DOHH2 (cell line): ENCODE measurements at regions not wholly inside any gene's neighbourhood (a gene's known extent, or its start where the extent isn't known, plus 50 kb on each side); places are given as distances from the start of the nearest gene placed in this dataset.

Source experiments
- EZH2phosphoT487 ChIP-seq: fragments of 200-600 bp; sonication (generic); IDR thresholded peaks from 2 replicates; pipeline ENCODE4 v1.6.1; 2017; ENCODE audit warnings: borderline replicate concordance, mild to moderate bottlenecking, antibody characterized with exemption, low read length, moderate library complexity, mixed read lengths
- TF ChIP-seq, protein P1 (sequence below): fragments of 200-600 bp; sonication (generic); IDR thresholded peaks from one replicate; pipeline ENCODE4 v1.5.1; 2014; ENCODE audit warnings: antibody characterized with exemption, mild to moderate bottlenecking, low read depth, low read length; ENCODE audit not compliant: poor library complexity, severe bottlenecking

- TF ChIP-seq, protein P1, sequence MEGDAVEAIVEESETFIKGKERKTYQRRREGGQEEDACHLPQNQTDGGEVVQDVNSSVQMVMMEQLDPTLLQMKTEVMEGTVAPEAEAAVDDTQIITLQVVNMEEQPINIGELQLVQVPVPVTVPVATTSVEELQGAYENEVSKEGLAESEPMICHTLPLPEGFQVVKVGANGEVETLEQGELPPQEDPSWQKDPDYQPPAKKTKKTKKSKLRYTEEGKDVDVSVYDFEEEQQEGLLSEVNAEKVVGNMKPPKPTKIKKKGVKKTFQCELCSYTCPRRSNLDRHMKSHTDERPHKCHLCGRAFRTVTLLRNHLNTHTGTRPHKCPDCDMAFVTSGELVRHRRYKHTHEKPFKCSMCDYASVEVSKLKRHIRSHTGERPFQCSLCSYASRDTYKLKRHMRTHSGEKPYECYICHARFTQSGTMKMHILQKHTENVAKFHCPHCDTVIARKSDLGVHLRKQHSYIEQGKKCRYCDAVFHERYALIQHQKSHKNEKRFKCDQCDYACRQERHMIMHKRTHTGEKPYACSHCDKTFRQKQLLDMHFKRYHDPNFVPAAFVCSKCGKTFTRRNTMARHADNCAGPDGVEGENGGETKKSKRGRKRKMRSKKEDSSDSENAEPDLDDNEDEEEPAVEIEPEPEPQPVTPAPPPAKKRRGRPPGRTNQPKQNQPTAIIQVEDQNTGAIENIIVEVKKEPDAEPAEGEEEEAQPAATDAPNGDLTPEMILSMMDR = no peak
- no peak for TF ChIP-seq EZH2phosphoT487
These were observed 51.7 kb upstream of the RPL38 start for GRCh38 chr17:74151551-74152315.
